ENCODE measurements at regions not wholly inside any gene's neighbourhood (a gene's known extent, or its start where the extent isn't known, plus 50 kb on each side); places are given as distances from the start of the nearest gene placed in this dataset.
A peak's percentile ranks its signal among the peaks of the same experiment; 100 is the strongest.

DNA sequence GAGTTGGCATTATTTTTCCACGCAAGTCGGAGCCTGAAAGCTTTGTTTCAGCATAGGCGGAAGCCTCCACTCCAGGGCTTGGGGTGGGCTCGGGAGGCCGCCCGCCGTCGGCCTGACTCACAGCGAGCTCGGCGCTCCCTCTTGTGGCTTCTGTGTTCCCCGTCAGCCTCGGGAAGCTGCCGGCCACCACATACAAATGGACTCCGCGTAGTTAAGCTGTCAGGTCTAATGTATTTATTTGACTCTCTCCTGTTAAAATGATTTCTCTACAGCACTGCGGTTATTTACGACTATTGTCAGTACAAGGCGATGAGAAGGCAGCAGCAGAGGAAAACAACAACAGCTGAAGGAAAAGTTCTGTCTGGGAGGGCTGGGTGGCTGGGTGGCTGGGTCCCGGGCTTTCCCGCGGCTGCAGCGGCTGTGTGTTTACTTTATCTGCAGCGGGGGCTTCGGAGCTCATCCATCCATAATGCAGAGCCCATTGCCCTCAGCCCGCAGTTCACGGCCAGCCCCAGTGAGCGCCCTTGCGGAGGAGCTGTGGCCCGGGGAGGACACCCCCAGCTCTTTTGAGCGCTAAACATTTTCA is 375.7 kb upstream of the CAMK1G start:
- peak; percentile 10 for DNase-seq

DNA sequence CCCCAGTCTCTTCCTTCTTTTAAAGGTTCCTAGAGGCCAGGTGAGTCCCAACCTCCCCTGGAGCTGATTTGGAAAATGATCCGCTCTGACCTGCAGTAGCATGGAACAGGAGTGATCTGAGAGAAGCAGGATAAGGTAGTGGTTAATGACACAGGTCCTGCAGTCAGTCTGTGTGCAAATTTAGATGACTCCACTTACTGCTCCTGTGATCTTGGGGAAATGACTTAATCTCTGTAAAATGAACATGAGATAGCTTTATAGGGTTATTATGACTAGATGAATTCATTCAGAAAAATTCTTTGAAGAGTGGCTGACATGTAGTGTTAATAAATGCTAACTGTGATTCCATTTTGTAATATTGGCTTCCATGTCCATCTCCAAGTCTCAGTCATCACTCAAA is 374.9 kb upstream of the CAMK1G start:
- no peak for DNase-seq

- DNase-seq: no peak
Measured at GRCh38 chr1:209213989-209214388, 369.5 kb upstream of the CAMK1G start.

GRCh38 chr1:209215826-209216225 is 367.7 kb upstream of the CAMK1G start:
- DNase-seq: no peak

GRCh38 chr1:209218113-209218512 is 365.4 kb upstream of the CAMK1G start:
- DNase-seq: no peak

DNA sequence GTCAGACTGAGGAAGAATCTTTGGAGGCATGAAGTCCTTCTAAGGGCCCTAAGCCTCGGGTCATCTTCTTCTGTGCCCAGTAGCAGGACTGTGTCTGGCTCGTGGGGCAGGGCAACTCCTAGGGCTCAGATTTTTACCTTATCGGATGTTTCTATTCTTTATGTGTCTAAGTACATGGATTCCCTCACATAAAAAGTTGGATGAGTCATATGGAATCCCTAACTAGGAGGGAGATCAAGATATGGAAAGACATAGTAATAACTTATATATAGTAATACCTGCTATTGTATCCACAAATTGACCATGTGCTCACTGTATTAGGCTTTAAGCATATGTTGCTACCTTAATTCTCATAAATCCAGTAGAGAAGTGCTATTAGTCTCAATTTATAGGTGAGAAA is 364.5 kb upstream of the CAMK1G start:
- DNase-seq: no peak

DNA sequence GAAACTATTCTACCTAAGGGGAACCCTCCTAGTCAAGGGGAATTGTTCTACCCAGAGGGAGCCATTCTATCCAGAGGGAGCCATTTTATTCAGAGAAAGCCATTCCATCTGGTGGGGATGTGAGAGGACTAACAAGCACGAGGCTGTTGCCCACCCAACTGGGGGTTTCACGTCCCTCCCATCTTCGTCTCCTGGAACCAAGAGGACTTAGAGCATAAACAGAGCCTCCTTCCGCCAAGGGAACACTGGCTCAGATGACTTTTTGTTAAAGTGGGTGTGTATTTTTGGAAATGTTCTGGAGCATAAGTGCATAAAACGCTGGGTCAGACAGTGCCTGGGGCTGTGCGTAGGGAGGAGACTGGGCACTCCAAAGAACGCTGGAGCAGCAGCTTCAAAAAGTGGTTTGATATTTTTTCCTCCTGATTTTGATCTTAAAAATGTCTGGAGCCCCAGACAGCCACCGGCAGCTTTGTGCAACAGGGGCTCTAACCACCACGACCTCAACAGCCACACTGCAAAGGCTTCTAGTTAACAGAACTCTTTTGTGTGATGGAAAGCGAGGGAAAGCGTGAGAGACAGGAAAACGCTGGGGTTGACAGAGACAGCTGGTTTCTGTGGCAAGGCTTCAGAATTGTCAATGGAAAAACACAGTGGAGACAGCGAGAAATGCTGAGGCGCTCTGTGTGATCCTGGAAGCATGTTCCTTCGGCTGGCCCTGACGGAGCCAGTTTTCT is 363.6 kb upstream of the CAMK1G start:
- no peak for DNase-seq

GRCh38 chr1:209222826-209223225 is 360.7 kb upstream of the CAMK1G start:
- DNase-seq: no peak

DNA sequence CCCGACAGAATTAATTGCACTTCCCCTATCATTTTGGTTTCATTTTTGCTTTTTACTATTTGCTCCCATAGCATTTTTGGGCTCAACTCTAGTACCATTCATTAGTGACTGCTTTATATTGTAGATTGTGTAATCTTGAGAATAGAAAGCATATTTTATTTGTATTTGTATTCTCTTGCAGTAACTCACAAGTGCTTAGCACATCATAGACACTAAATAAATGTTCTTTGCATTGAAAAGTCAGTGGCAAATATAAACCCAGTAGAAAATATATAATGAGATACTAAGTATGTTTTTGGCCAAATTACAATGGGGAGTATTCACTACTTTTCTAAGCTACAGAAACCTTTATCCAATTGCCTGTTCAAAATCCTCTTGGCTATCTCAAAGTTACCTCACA is 359.7 kb upstream of the CAMK1G start:
- DNase-seq: no peak

DNA sequence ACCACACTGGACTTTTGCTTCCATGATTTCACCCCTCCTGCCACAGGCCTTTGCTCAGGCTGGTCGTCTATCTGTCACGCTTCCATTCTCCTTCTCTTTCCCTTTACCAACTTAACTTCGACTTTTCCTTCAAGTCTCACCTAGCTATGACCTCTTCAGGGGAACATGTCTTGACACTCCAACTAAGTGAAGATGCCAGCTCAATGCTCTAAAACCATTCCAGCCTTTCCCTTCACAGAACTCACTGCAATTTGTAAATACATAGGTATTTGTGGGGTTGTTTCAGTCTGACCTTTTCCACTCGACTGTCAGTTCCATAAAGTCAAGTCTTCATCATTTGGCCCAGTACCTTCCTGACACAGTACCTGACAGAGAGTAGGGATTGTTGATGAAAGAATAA is 358.6 kb upstream of the CAMK1G start:
- DNase-seq: no peak

- DNase-seq: no peak
Measured at GRCh38 chr1:209227171-209227570, 356.3 kb upstream of the CAMK1G start.

DNA sequence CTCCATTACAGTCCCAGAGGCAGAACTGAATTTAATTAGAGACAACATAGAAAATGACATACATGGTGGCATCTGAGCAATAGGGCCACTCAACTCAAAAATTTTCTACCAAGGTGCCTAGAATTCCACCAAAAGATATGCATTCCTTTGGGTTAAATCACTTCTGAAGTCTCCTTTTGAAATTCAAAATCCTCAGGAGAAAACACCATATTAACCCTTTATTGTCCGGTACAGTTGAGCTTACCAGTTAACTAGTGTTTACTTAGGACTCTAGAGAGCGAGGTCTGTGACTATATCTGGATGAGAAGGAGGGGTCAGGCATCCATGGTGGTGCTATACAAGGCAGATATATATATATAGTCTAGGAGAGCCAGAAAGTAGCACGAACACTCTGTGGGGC is 355.6 kb upstream of the CAMK1G start:
- no peak for DNase-seq

DNA sequence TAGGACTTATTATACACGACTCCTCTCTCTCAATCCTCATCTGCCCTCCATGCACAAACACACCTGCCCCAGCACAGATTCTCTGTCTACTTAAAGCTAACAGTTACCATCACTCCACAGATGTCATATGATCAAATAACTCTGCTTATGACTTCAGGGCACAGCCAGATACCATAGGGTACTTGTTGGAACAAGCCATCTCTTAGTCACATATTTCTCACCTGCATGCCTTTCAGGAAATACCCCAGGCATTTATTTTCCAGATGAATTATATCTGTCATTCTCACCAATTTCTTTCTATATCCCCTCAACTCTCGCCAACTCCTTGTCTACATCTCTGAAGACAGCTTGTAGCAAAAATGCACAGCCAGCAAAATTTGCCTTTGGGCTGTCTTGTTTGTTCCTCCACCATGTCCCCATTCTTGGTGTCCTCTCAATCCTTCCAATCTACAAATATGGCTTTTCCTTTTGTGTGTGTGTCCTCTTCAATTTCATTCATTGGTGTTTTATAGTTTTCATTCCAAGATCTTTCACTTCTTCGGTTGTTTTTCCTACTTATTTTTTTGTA is 353.9 kb upstream of the CAMK1G start:
- DNase-seq: no peak

DNA sequence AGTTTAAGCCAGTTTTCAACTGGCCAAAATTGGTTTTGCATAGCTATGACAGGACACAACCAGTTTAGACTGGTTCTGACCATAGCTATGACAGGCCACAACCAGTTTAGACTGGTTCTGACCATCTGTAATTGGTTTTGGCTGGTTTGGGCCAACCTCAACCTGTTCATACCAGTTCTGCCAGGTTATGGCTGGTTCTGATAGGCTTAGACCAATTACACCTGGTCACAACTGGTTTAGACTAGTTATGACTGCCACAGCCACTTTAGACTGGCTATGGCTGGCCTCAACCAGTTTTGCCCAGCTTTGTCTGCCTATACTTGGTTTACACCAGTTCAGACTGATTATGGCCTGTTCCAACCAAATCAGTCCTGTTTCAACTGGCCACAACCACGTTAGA is 353.2 kb upstream of the CAMK1G start:
- no peak for DNase-seq

DNA sequence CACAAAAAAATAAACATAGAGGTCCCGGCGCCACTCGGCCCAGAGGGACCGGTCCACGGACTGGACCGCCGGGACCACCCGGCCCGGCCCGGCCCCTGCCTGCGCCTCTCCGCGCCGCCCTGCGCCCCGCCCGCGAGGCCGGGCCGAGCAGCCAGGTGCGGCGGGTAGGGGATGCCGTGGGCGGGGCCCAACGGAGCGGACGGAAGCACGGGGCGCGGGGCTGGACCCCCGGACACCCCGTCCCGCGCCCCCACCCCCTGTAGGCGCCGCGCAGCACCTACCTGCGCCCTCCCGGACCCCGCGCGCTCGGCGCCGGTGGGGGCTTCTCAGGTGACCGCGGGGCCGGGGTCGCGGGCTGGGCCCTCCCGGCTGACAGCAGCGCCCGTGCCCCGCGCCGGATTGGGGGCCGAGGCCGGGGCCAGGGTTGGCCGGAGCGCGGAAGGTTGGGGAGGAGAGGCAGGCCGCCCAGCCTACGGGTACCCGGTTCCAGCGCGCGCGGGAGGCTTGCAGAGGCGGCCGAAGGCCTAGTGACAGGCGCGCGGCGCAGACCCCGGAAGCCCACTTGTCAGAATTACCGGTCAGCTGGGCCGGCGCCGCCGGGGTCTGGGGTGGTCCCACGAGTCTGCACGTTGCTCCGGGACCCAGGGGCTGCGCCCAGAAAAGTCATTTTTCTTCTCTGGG is 351.9 kb upstream of the CAMK1G start:
- DNase-seq: no peak

DNA sequence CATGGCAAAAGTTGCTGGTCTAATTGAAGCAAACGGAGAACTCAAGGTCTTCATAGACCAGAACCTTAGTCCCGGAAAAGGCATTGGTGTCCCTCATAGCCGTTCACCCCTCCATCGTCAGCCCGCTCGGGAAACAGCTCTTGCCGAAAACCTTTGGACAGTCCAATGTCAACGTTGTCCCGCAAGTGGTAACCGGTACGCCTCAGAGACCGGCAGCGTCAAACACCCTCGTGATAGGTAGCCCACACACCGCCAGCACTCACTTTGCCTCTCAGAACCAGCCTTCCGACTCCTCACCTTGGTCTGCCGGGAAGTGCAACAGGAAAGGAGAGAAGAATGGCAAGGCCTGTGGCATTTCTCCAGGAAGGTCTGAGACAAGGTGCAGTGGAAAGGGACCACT is 351.3 kb upstream of the CAMK1G start:
- DNase-seq: no peak

- DNase-seq: no peak
Measured at GRCh38 chr1:209232759-209233158, 350.8 kb upstream of the CAMK1G start.

- no peak for DNase-seq
Measured at GRCh38 chr1:209235166-209235565, 348.3 kb upstream of the CAMK1G start.

DNA sequence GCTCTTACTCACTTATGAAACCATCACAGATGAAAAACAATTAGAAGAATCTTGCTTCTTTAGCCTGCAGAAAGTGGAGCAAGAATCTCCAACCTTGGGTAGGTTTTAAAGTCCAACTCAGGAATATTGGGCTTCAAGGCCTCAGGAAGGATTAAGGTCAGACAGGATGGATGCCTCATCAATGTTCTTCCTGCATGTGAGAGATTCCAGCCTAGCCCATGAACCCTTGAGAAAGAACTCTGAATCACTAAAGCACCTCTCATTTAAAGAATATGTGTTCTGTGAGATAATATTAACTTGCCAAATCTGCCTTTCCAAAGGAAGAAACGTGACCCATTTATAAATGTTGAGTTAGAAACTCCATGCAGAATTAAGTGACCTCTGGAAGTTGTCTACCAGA is 345.2 kb upstream of the CAMK1G start:
- no peak for DNase-seq

GRCh38 chr1:209240351-209240750 is 343.2 kb upstream of the CAMK1G start:
- no peak for DNase-seq

GRCh38 chr1:209241487-209241886 is 342.0 kb upstream of the CAMK1G start:
- no peak for DNase-seq

DNA sequence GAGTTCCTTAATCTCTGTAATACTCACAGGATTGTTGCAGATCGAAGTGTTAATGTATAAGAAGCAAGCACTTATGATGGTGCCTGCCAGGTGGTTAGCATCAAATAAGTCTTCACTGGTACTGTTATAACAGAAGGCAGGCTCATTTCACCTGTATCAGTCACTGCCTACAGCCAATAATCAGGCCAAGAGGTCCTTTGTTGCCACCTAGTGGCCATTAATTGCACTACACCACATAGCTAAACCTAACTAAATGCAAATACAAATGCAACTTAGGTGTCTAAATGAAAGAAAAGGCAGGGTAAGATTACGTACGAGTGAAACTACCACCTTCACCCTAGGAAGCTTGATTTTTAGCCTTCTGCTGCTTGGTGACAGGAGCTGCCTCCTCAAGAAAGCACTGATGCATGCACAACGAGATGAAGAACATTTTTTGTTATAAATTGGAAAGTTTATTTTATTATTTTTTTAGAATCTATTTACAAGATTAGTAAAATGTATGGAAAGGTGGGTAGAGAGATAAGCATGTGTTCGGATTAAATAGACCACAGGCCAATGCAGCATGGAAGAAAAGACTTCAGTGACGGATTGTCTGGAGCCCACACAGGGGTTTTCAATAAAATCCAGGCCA is 334.8 kb upstream of the CAMK1G start:
- DNase-seq: peak; percentile 12

- no peak for DNase-seq
Measured at GRCh38 chr1:209249280-209249670, 334.2 kb upstream of the CAMK1G start.

Data from MV-4-11 (cell line).